Spleen (tissue), 7 donors: ENCODE measurements at regions not wholly inside any gene's neighbourhood (a gene's known extent, or its start where the extent isn't known, plus 50 kb on each side); places are given as distances from the start of the nearest gene placed in this dataset.

Experiments used
- CTCF ChIP-seq, 11 experiments: fragments of 200-600 bp in 7 of 11; fragments of 450-650 bp in 4 of 11; sonication (generic) in 4 of 11; IDR thresholded peaks in 8 of 11; conservative IDR thresholded peaks in 3 of 11; 1 replicate in 7 of 11; 2 replicates in 4 of 11; pipeline versions ENCODE4 v1.4.0 to v1.8.0; 2016 to 2021; ENCODE audit warnings: antibody characterized with exemption in 11 of 11, inconsistent platforms in 4 of 11, mild to moderate bottlenecking in 1 of 11
- POLR2A ChIP-seq, 3 donors: fragments of 450-650 bp; IDR thresholded peaks; one replicate each; pipeline ENCODE4 v1.5.1; 2017; ENCODE audit warnings: antibody characterized with exemption in 3 of 3, mild to moderate bottlenecking in 1 of 3
- POLR2AphosphoS5 ChIP-seq, 3 donors: sonication (generic); formaldehyde crosslinking; IDR thresholded peaks; one replicate each; pipeline ENCODE4 v1.5.1; 2017; ENCODE audit warnings: antibody characterized with exemption in 3 of 3
- donor health status: DM: no; HTN: no; CAD: no; lungs with moderate emphysema.
- donor health status: DM: no; HTN: no; CAD: no.
- donor health status: DM: no; HTN: no; CAD: no.

- no peak for TF ChIP-seq CTCF (IDR thresholded peaks at IDR 0.05 in 8 of 11, conservative IDR thresholded peaks at IDR 0.05 in 3 of 11)
- no peak for TF ChIP-seq POLR2AphosphoS5 (IDR thresholded peaks at IDR 0.05)
- TF ChIP-seq POLR2A (IDR thresholded peaks at IDR 0.05): no peak
Observed at GRCh38 chr5:124948062-124948753, 201.8 kb upstream of the ZNF608 start.
